IPS DF 19.7 (cell line): ENCODE measurements at regions not wholly inside any gene's neighbourhood (a gene's known extent, or its start where the extent isn't known, plus 50 kb on each side); places are given as distances from the start of the nearest gene placed in this dataset.
"Not testable (repeated sequence)": the region's sequence is repeated elsewhere in the genome, so short reads cannot be mapped to it uniquely, and the experiment has no call there.

ENCODE experiments used
- DNase-seq: peaks from one replicate; pipeline ENCODE4 v3.0.0-alpha.2; 2013; ENCODE audit warnings: low read depth, low spot score

- DNase-seq = no peak
Measured at GRCh38 chr2:182477774-182478173, 50.9 kb upstream of the PDE1A start.

DNA sequence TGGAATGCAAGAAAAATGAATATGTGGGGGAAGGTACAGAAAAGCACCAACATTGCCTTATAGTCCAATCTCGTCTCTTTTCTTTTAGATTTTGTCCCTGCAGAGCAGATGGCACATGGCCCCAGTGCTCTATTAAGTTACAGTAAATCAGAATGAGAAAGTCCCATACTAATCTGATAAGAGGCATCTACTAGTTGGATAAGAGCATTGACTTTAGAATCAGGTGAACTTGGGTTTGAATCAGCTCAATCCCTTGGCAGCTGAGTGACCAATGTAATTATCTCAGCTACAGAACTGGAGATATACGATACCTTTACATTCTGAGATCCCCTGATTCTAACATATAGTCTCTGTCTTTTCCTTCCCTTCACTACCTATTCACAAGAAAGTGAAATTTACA is 54.8 kb upstream of the PDE1A start:
- no peak for DNase-seq

DNA sequence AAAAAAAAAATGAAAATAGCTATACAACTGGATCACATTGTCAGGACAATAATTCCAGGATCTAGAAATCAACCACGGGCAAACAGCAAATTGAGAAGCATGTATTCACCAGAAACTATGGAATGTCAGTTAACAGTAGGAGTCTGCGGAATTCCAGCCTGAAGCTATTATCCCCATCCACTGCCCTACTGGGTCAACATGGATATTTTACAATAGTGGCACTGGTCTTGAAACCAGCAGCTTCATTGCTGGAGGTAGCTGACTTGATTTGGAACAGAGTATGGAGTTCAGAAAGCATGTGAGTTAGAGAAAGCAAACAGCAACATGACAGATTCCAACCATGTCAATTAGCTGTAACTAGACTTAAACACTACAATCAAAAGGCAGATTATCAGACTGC is 55.7 kb upstream of the PDE1A start:
- no peak for DNase-seq

GRCh38 chr2:182496596-182496995 is 69.8 kb upstream of the PDE1A start:
- DNase-seq = peak; percentile 35

DNA sequence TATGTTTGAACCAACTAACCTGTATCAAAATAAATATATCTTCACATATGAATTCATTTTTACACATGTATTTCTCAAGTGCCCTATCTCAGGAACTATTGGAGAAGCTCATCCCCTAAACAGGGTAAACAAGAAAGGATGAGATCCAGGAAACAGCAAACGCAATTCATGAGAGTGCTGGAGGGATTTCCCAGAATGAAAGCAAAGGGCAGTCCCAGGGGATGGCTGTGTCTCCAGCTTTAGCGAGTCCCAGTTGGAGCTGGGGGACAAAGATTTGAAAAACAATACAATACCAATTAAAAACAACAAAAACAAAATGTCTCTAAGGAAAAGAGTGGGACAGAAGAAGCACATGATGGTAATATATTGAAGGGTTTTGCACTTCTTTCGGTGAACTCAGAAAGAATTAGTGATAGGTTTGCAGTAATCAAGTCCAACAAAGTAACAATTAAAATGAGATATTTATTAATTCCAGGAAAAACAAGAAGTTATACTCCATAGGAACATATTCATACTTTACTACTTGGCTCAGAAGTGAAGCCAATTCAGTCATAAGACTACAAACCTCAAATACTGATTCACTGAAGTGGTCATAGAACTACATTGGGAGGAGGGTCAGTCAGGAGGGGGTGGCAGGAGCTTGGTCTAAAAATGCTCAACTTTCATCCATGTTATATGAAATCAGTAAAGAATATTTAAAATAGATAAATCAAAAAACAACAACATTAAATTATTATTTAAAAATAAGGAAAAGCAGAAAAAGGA is 73.1 kb upstream of the PDE1A start:
- DNase-seq = no peak

DNA sequence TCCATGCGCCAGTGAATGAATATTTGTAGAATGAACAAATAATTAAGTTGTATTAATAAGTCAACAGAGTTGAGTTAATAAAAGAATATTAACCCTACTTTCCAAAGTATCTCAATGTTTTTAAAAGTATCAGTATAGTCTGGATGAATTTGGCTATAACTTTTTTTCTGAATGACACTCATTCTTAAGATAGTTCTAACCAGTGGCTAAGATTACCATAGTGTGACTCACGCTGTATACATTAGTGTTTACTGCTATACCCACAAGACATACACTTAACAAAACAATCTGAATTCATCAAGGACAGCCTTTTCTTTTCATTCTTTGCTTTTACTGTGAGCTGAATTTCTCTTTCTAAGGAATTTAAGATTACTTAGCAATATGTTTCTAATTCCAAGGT is 77.0 kb upstream of the PDE1A start:
- no peak for DNase-seq

DNA sequence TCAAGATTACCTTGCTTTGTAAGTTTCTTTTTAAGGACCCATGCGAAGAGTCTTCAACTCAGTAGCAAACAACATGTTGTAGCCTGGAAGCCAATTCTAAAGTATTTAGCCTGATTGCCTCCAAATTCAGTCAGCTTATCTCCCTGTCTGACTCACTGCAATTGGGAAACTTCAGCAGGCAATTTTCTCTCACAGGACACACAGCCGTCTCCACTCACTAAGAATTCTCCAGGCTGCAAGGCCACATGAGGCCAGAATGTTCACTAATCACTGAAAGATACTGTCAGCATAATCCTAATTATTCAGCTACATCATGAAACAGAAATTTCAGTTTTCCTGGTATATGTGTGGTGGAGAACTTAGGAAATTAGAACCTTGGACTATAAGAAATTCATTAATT is 78.1 kb upstream of the PDE1A start:
- no peak for DNase-seq

DNA sequence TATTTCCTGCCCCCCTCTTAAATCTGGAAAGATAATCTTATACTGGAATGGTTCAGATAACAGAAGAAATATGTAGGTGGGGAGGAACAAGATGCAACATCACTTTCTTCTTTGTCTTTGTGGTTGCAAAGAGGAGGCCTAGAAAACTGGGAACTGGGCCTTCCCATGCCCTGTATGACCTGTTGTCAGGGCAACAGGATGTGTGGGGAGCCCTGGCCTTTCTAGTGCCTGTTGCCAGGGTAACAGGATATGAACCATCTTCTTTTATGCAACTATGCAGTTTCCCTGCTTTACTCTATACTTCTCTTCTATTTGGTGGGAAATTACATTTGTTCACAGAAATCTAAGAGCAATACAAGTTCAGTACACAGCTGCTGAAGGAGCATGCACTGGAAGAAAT is 79.8 kb upstream of the PDE1A start:
- no peak for DNase-seq

GRCh38 chr2:182508583-182508982 is 81.7 kb upstream of the PDE1A start:
- DNase-seq = not testable (repeated sequence)

- no peak for DNase-seq
Measured at GRCh38 chr2:182509216-182509615, 82.4 kb upstream of the PDE1A start.

DNA sequence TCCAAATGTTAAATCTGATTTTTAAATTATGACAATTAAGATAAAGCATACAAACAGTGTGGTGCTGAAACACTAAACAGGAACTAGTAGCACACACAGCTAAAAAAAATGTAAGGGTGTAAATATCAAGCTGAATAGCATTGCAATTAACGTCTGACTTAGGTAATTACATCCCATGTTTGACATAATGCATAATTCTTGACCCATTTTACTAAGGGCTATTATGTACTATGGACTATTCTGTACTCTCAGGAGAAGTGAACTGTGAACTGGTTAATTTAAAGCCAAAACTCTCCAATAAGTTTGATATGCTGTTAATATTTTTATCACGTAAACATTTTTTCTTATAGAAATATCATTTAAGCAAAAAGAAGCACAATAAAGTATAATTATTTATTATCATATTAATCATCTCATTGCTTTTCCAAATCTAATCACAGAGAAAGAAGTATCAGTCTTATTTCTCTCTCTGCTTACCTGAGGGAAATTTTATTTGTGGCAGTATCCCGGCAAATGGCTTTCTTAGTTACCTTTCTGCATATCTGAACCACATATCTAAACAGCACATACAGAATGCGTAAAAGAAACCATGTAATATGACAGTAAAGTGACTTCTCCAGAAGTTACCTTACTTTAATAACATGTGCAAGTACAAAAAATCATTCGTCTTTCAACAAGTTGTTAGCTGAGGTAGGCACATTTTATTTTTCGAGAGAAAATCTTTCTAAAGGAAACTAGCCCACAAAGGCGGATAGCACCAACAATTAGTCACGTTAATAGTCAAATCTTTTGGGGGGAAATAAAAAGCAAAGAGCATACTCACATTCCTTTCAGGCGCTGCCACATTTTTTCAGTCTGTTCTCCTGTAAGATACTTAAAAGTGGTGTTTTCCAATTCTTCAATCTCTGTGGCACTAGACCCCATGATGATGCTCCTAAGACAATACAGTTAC is 94.9 kb upstream of the PDE1A start:
- DNase-seq = no peak

DNA sequence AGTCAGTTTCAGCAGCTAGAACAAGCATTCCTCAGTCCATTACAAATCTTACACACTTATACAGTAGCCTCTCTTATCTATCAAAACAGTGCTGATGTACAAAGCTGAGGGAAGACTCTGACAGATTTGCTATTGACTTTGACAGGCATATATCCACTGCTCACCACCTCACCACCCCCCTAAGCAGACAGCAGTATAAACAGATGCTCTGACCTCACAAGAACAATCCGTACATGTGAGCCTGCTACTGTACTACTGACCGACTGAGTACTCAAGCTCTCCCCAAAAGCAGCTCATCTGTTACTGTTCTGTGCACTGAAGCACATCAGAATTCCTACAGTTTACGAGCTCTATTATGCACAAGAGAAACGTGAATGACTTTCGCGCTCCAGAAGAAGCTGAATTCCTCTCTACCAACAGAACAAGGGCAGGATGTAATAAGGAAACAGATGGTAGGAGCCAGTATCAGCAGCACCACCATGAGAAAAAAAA is 95.6 kb upstream of the PDE1A start:
- DNase-seq = no peak

DNA sequence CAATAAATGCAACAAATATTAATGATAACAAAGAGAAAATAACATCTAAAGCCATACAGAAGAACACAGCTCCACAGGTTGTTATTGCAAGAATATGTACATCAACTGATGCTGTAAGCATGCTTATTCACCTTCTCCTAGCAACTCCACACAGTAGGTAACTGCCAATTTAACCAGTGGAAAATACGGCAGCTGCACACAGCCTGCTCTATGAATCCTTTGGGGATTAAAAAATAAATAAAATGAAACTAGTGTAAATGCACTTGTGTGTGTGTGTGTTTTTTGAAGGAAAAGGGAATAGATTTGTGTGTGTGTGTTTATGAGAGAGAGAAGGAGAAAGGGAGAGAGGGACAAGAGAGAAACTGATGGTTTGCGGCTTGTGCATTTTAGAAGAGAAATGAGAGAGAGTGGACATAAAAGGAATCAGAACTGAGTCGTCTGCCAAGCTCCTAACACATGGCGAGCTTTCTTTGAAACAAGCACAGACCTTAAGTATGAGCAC is 96.2 kb upstream of the PDE1A start:
- DNase-seq = no peak

DNA sequence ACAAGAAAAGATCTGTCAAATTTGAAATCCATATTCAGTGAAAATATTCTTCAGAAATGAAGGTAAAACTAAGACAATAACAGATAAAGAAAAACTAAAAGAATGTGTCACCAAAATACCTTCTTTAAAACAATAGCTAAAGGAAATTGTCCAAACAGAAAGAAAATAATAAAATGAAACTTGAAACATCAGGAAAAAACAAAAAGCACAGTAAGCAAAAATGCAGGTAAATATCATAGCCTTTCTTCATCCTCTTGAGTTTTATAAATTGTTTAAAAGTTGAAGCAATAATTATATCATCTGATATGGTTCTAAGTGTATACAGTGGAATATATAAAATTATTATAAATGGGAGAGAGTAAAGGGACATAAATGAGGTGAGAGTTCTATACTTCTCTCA is 103.8 kb upstream of the PDE1A start:
- DNase-seq = no peak

DNA sequence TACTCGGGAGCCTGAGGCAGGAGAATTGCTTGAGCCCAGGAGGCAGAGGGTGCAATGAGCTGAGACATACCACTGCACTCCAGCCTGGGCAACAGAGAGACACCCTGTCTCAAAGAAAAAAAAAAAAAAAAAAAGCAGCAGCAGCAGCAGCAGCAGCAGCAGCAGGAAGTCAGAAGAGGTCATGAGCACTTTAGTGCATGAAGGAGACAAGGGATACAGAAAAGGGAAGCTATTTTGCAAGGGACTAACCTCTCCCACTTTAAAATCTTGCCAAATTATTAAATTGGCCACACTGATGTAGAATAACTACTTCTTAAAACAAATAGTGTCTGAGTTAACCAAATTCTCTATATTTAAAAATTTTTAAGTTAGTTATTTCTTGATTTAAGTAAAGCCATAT is 113.4 kb upstream of the PDE1A start:
- no peak for DNase-seq

- DNase-seq = no peak
Measured at GRCh38 chr2:182541268-182541667, 114.4 kb upstream of the PDE1A start.

- DNase-seq = no peak
Measured at GRCh38 chr2:182542501-182543258, 115.8 kb upstream of the PDE1A start.

DNA sequence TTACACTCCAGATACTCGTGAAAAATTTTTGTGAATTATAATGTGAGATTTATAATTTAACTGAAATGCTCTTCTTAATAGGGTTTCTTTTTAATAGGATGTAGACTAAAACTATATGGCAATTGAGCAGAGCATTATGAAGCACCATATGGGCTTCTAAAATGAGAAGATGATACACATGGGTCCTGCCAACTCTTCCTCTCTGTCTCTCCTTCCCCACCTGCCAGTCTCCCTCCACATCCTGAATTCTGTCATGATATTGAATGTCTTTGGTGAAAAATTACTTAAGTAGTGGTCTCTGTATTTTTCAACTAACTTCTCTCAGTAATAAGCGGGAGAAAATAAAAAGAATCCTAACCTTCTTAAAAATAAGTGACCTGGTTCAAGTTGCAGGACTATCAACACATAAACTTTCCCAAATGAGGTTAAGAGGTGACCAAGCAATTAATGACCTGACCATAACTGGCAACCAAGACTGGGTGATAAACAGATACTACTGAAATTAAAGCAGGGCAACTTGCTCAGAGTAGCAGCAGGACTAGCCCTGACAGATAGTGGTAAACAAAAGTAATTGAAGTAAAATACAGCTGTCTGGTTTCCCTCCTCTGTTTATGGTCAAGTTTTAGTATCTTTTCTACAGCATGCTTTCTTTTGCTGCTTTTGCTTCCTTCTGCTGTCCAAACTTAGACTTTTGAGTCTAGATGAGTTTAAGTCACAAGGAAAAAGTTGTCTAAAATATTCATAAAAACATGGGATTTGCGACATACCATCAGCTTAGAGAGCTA is 117.1 kb upstream of the PDE1A start:
- DNase-seq = no peak

GRCh38 chr2:182545420-182546167 is 118.8 kb upstream of the PDE1A start:
- DNase-seq = no peak
